ENCODE measurements at regions not wholly inside any gene's neighbourhood (a gene's known extent, or its start where the extent isn't known, plus 50 kb on each side); places are given as distances from the start of the nearest gene placed in this dataset.
A peak's percentile ranks its signal among the peaks of the same experiment; 100 is the strongest.

DNA sequence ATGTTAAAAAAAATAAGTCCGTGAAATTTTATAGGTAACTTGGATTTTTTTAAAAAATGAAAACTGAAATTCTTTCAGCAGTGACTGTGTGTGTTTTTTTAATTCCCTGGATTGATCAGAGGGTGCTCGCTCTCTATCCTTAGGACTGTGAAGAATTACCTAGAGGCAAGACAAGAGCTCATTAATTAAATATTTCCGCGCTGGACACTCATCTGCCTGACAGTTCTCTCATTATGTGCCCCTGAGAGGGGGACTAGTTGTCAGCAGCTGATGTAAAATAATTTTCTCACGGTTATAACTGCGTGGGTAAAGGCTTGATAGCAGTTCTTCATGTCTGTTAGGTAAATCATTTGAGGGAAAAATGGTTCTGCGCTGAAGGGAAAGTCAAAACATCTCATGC is 101.3 kb downstream of the PTCSC3 start:
- Histone ChIP-seq H3K9me3 (ENCODE audit: control insufficient read depth, insufficient read depth, low read depth, low read length) (no peaks in the 10 kb centered on the region), H3K4me1 (ENCODE audit: control insufficient read depth, extremely low read depth, insufficient read depth, low read length) (no peaks in the 10 kb centered on the region), H3K27me3 (ENCODE audit: control insufficient read depth, insufficient read depth, low read length) (peaks cover 4% of the 10 kb centered on the region), H3K27ac (ENCODE audit: insufficient read depth, low read length) (no peak overlapping the region), H3K4me2 (ENCODE audit: extremely low read depth, insufficient read depth, low read length) (no peak overlapping the region), H3K36me3 (ENCODE audit: control insufficient read depth, insufficient read depth, low read length) (no peaks in the 10 kb centered on the region), H3K9ac (ENCODE audit: insufficient read depth, low read length) (no peak overlapping the region), H2AFZ (ENCODE audit: low read length) (no peak overlapping the region), H3K79me2 (ENCODE audit: control insufficient read depth, insufficient read depth, low read length) (no peaks in the 10 kb centered on the region), H4K20me1 (ENCODE audit: control insufficient read depth, extremely low read depth, insufficient read depth, low read length) (no peaks in the 10 kb centered on the region), H3K4me3 (replicated peaks in 1 of 4; ENCODE audit: control extremely low read depth in 1 of 4, insufficient read depth in 1 of 4, low read depth in 3 of 4, low read length in 4 of 4) (no peak overlapping the region)
- no peak for DNase-seq (ENCODE audit: low read depth in 2 of 2)
- TF ChIP-seq, protein P1, sequence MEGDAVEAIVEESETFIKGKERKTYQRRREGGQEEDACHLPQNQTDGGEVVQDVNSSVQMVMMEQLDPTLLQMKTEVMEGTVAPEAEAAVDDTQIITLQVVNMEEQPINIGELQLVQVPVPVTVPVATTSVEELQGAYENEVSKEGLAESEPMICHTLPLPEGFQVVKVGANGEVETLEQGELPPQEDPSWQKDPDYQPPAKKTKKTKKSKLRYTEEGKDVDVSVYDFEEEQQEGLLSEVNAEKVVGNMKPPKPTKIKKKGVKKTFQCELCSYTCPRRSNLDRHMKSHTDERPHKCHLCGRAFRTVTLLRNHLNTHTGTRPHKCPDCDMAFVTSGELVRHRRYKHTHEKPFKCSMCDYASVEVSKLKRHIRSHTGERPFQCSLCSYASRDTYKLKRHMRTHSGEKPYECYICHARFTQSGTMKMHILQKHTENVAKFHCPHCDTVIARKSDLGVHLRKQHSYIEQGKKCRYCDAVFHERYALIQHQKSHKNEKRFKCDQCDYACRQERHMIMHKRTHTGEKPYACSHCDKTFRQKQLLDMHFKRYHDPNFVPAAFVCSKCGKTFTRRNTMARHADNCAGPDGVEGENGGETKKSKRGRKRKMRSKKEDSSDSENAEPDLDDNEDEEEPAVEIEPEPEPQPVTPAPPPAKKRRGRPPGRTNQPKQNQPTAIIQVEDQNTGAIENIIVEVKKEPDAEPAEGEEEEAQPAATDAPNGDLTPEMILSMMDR (conservative IDR thresholded peaks at IDR 0.05 in 1 of 2, IDR thresholded peaks at IDR 0.05 in 1 of 2; ENCODE audit: low read depth in 1 of 2, low read length in 2 of 2): no peak

GRCh38 chr14:36070720-36071043 is 105.8 kb downstream of the PTCSC3 start:
- Histone ChIP-seq H3K36me3 (ENCODE audit: control insufficient read depth, insufficient read depth, low read length) (no peaks in the 10 kb centered on the region), H3K27ac (ENCODE audit: insufficient read depth, low read length) (no peak overlapping the region), H3K4me1 (ENCODE audit: control insufficient read depth, extremely low read depth, insufficient read depth, low read length) (peaks cover 3% of the 10 kb centered on the region), H3K27me3 (ENCODE audit: control insufficient read depth, insufficient read depth, low read length) (no peaks in the 10 kb centered on the region), H3K9me3 (ENCODE audit: control insufficient read depth, insufficient read depth, low read depth, low read length) (no peaks in the 10 kb centered on the region), H3K9ac (ENCODE audit: insufficient read depth, low read length) (no peak overlapping the region), H3K79me2 (ENCODE audit: control insufficient read depth, insufficient read depth, low read length) (no peaks in the 10 kb centered on the region), H3K4me3 (replicated peaks in 1 of 4; ENCODE audit: control extremely low read depth in 1 of 4, insufficient read depth in 1 of 4, low read depth in 3 of 4, low read length in 4 of 4) (no peak overlapping the region), H3K4me2 (ENCODE audit: extremely low read depth, insufficient read depth, low read length) (no peak overlapping the region), H4K20me1 (ENCODE audit: control insufficient read depth, extremely low read depth, insufficient read depth, low read length) (no peaks in the 10 kb centered on the region), H2AFZ (ENCODE audit: low read length) (no peak overlapping the region)
- no peak for TF ChIP-seq EZH2 (IDR thresholded peaks at IDR 0.05; ENCODE audit: low read length, missing control alignments)
- DNase-seq (ENCODE audit: low read depth in 2 of 2): no peak

DNA sequence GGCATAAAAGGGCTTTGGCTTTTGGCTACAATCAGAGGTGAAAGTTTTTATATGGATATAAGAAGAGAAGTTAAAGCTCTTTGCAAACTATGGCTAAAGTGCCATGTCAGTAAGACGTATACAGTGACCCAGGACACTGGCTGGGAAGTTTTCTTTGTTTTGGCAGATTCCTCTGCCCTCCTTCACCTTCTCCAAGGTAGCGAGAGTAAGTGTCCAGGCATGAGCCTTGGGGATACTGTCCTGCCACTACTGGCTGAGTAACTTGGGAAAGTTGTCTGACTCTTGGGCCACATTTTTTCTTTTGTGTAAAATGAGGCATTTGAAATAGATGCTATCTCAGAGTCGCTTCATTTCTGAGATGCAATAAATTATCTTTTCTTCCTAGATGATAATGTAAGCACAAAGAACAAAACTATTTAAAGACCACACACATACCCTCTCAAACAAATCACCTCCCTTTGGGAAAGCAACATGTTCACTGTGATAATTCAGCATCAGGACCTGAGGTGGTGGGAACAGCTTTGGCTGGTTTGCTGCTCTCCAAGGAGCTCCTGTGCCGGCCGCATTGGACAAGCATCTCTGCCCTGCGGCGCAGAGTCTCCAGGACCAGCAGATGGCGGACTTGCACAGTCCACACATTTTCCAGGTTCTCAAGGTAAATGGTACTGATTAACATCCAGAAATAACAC is 106.3 kb downstream of the PTCSC3 start:
- no peak overlapping the region for H3K4me3 ChIP-seq (replicated peaks in 1 of 4; ENCODE audit: control extremely low read depth in 1 of 4, insufficient read depth in 1 of 4, low read depth in 3 of 4, low read length in 4 of 4)
- TF ChIP-seq, protein P1 (conservative IDR thresholded peaks at IDR 0.05 in 1 of 2, IDR thresholded peaks at IDR 0.05 in 1 of 2; ENCODE audit: low read depth in 1 of 2, low read length in 2 of 2): peak; percentile 91 to 92
- TF ChIP-seq EZH2 (IDR thresholded peaks at IDR 0.05; ENCODE audit: low read length, missing control alignments): no peak
- H3K4me2 ChIP-seq (ENCODE audit: extremely low read depth, insufficient read depth, low read length): no peak overlapping the region
- H4K20me1 ChIP-seq (ENCODE audit: control insufficient read depth, extremely low read depth, insufficient read depth, low read length): no peaks in the 10 kb centered on the region
- H3K36me3 ChIP-seq (ENCODE audit: control insufficient read depth, insufficient read depth, low read length): no peaks in the 10 kb centered on the region
- peaks cover 3% of the 10 kb centered on the region for H3K4me1 ChIP-seq (ENCODE audit: control insufficient read depth, extremely low read depth, insufficient read depth, low read length)
- no peak overlapping the region for H3K9ac ChIP-seq (ENCODE audit: insufficient read depth, low read length)
- H3K27me3 ChIP-seq (ENCODE audit: control insufficient read depth, insufficient read depth, low read length): no peaks in the 10 kb centered on the region
- H2AFZ ChIP-seq (ENCODE audit: low read length): no peak overlapping the region
- no peaks in the 10 kb centered on the region for H3K9me3 ChIP-seq (ENCODE audit: control insufficient read depth, insufficient read depth, low read depth, low read length)
- H3K79me2 ChIP-seq (ENCODE audit: control insufficient read depth, insufficient read depth, low read length): no peaks in the 10 kb centered on the region
- peak; percentile 66 to 67 for DNase-seq (ENCODE audit: low read depth in 2 of 2)
- no peak overlapping the region for H3K27ac ChIP-seq (ENCODE audit: insufficient read depth, low read length)

All from fibroblast of lung (primary cell).